NCI-H1436 treated with DMSO at 0.1 percent for 48 hours (cell line): ENCODE measurements at regions not wholly inside any gene's neighbourhood (a gene's known extent, or its start where the extent isn't known, plus 50 kb on each side); places are given as distances from the start of the nearest gene placed in this dataset.

Experiments used
- DNase-seq: peaks from one replicate; lab custom pipeline; 2025; lab: John Stamatoyannopoulos, UW

GRCh38 chr10:130994191-130994590 lies 317.3 kb downstream of the TCERG1L start:
- DNase-seq, result no peak

- no peak for DNase-seq
Measured at GRCh38 chr10:130994845-130995244, 316.7 kb downstream of the TCERG1L start.

- DNase-seq, result no peak
Measured at GRCh38 chr10:130997267-130998045, 314.1 kb downstream of the TCERG1L start.

GRCh38 chr10:130998046-130998435 lies 313.5 kb downstream of the TCERG1L start:
- no peak for DNase-seq

GRCh38 chr10:130998642-130999041 lies 312.9 kb downstream of the TCERG1L start:
- DNase-seq, result no peak

- no peak for DNase-seq
Measured at GRCh38 chr10:130999376-131000202, 311.9 kb downstream of the TCERG1L start.

GRCh38 chr10:131000244-131000643 lies 311.3 kb downstream of the TCERG1L start:
- DNase-seq, result no peak

GRCh38 chr10:131000743-131001142 lies 310.8 kb downstream of the TCERG1L start:
- DNase-seq, result no peak

GRCh38 chr10:131001438-131001837 lies 310.1 kb downstream of the TCERG1L start:
- no peak for DNase-seq

- DNase-seq, result no peak
Measured at GRCh38 chr10:131002031-131002861, 309.3 kb downstream of the TCERG1L start.

- DNase-seq, result no peak
Measured at GRCh38 chr10:131003455-131003854, 308.1 kb downstream of the TCERG1L start.

- no peak for DNase-seq
Measured at GRCh38 chr10:131004276-131004675, 307.2 kb downstream of the TCERG1L start.

- DNase-seq, result no peak
Measured at GRCh38 chr10:131006458-131007256, 304.9 kb downstream of the TCERG1L start.

GRCh38 chr10:131009791-131010190 lies 301.7 kb downstream of the TCERG1L start:
- DNase-seq, result no peak

GRCh38 chr10:131010965-131011575 lies 300.5 kb downstream of the TCERG1L start:
- DNase-seq, result no peak

- no peak for DNase-seq
Measured at GRCh38 chr10:131011936-131012640, 299.4 kb downstream of the TCERG1L start.

GRCh38 chr10:131012641-131012985 lies 298.9 kb downstream of the TCERG1L start:
- no peak for DNase-seq

GRCh38 chr10:131013281-131013912 lies 298.1 kb downstream of the TCERG1L start:
- DNase-seq, result no peak

GRCh38 chr10:131014271-131014670 lies 297.2 kb downstream of the TCERG1L start:
- DNase-seq, result no peak

- no peak for DNase-seq
Measured at GRCh38 chr10:131015271-131015670, 296.2 kb downstream of the TCERG1L start.
